OCI-LY7 (cell line): ENCODE measurements at regions not wholly inside any gene's neighbourhood (a gene's known extent, or its start where the extent isn't known, plus 50 kb on each side); places are given as distances from the start of the nearest gene placed in this dataset.

Experiments used
- CTCF ChIP-seq: fragments of 200-600 bp; sonication (generic); conservative IDR thresholded peaks from 2 replicates; pipeline ENCODE4 v1.5.1; 2014; ENCODE audit warnings: mild to moderate bottlenecking, antibody characterized with exemption, low read length, moderate library complexity, mixed read lengths
- EZH2phosphoT487 ChIP-seq: fragments of 200-600 bp; sonication (generic); IDR thresholded peaks from 2 replicates; pipeline ENCODE4 v1.6.1; 2018; ENCODE audit warnings: low read depth, borderline replicate concordance, mild to moderate bottlenecking, mixed run types, antibody characterized with exemption, low read length, moderate library complexity, mixed read lengths

- TF ChIP-seq CTCF (no peak), EZH2phosphoT487 (no peak)
Measured at GRCh38 chr17:72421128-72422092, 300.6 kb downstream of the SOX9 start.
